ENCODE measurements at regions not wholly inside any gene's neighbourhood (a gene's known extent, or its start where the extent isn't known, plus 50 kb on each side); places are given as distances from the start of the nearest gene placed in this dataset.
"Not testable (repeated sequence)": the region's sequence is repeated elsewhere in the genome, so short reads cannot be mapped to it uniquely, and the experiment has no call there.

- peak; percentile 11 for DNase-seq
- Histone ChIP-seq H4K8ac (ENCODE audit: low read depth, low read length) (no peak overlapping the region), H3K27me3 (ENCODE audit: insufficient read depth, low read length, poor library complexity) (no peaks in the 10 kb centered on the region), H3K79me1 (ENCODE audit: low read length) (no peaks in the 10 kb centered on the region), H3K4me1 (ENCODE audit: control insufficient read depth, low read depth, low read length) (no peaks in the 10 kb centered on the region), H2BK120ac (ENCODE audit: low read depth, low read length) (no peak overlapping the region), H2AK5ac (ENCODE audit: low read length) (no peak overlapping the region), H2BK5ac (ENCODE audit: low read length) (no peak overlapping the region), H3K79me2 (ENCODE audit: control insufficient read depth, insufficient read depth, low read length) (no peaks in the 10 kb centered on the region), H3K4me3 (ENCODE audit: low read length) (no peak overlapping the region), H3K18ac (ENCODE audit: low read length) (no peak overlapping the region), H3K56ac (ENCODE audit: low read length) (no peak overlapping the region), H3K36me3 (ENCODE audit: control insufficient read depth, insufficient read depth, low read length) (no peaks in the 10 kb centered on the region), H4K5ac (ENCODE audit: low read length) (no peak overlapping the region), H3K23ac (ENCODE audit: low read length) (no peak overlapping the region), H3K4me2 (ENCODE audit: low read length) (no peak overlapping the region), H3K9ac (ENCODE audit: low read length) (no peak overlapping the region), H3K27ac (ENCODE audit: low read depth, low read length) (no peak overlapping the region), H3K4ac (ENCODE audit: low read depth, low read length) (no peak overlapping the region), H2BK15ac (replicated peaks; ENCODE audit: low read depth) (no peak overlapping the region)
- no CpG with 5 or more reads among the region's 2 CpGs for WGBS (ENCODE audit: extremely low coverage, insufficient coverage, low lambda C conversion rate)
These were observed 1018.4 kb downstream of the TAF11L14 start for GRCh38 chr5:18652404-18653215.

- no peaks in the 10 kb centered on the region for H3K79me2 ChIP-seq (ENCODE audit: control insufficient read depth, insufficient read depth, low read length)
- H3K4me1 ChIP-seq (ENCODE audit: control insufficient read depth, low read depth, low read length) = no peaks in the 10 kb centered on the region
- no peak overlapping the region for H3K4me3 ChIP-seq (ENCODE audit: low read length)
- no peaks in the 10 kb centered on the region for H3K36me3 ChIP-seq (ENCODE audit: control insufficient read depth, insufficient read depth, low read length)
- H3K4ac ChIP-seq (ENCODE audit: low read depth, low read length) = no peak overlapping the region
- no peak overlapping the region for H2AK5ac ChIP-seq (ENCODE audit: low read length)
- H3K27me3 ChIP-seq (ENCODE audit: insufficient read depth, low read length, poor library complexity) = no peaks in the 10 kb centered on the region
- H2BK5ac ChIP-seq (ENCODE audit: low read length) = no peak overlapping the region
- H2BK15ac ChIP-seq (replicated peaks; ENCODE audit: low read depth) = no peak overlapping the region
- no peak overlapping the region for H4K5ac ChIP-seq (ENCODE audit: low read length)
- no CpG with 5 or more reads among the region's 1 CpG for WGBS (ENCODE audit: extremely low coverage, insufficient coverage, low lambda C conversion rate)
- no peak overlapping the region for H2BK120ac ChIP-seq (ENCODE audit: low read depth, low read length)
- no peak overlapping the region for H3K4me2 ChIP-seq (ENCODE audit: low read length)
- H3K18ac ChIP-seq (ENCODE audit: low read length) = no peak overlapping the region
- H3K27ac ChIP-seq (ENCODE audit: low read depth, low read length) = no peak overlapping the region
- no peak overlapping the region for H4K8ac ChIP-seq (ENCODE audit: low read depth, low read length)
- no peak overlapping the region for H3K23ac ChIP-seq (ENCODE audit: low read length)
- no peak for DNase-seq
- no peak overlapping the region for H3K9ac ChIP-seq (ENCODE audit: low read length)
- no peaks in the 10 kb centered on the region for H3K79me1 ChIP-seq (ENCODE audit: low read length)
- H3K56ac ChIP-seq (ENCODE audit: low read length) = no peak overlapping the region
These were observed 1019.0 kb downstream of the TAF11L14 start for GRCh38 chr5:18653216-18653752.

- H2BK15ac ChIP-seq (replicated peaks; ENCODE audit: low read depth) = no peak overlapping the region
- no peak overlapping the region for H3K9ac ChIP-seq (ENCODE audit: low read length)
- H3K56ac ChIP-seq (ENCODE audit: low read length) = no peak overlapping the region
- H3K4me2 ChIP-seq (ENCODE audit: low read length) = no peak overlapping the region
- no peak overlapping the region for H3K4ac ChIP-seq (ENCODE audit: low read depth, low read length)
- no peaks in the 10 kb centered on the region for H3K79me2 ChIP-seq (ENCODE audit: control insufficient read depth, insufficient read depth, low read length)
- H4K8ac ChIP-seq (ENCODE audit: low read depth, low read length) = no peak overlapping the region
- H2BK120ac ChIP-seq (ENCODE audit: low read depth, low read length) = no peak overlapping the region
- no peaks in the 10 kb centered on the region for H3K36me3 ChIP-seq (ENCODE audit: control insufficient read depth, insufficient read depth, low read length)
- H3K27ac ChIP-seq (ENCODE audit: low read depth, low read length) = no peak overlapping the region
- no peak overlapping the region for H3K18ac ChIP-seq (ENCODE audit: low read length)
- no peak overlapping the region for H2BK5ac ChIP-seq (ENCODE audit: low read length)
- no peak overlapping the region for H4K5ac ChIP-seq (ENCODE audit: low read length)
- no peaks in the 10 kb centered on the region for H3K79me1 ChIP-seq (ENCODE audit: low read length)
- no peaks in the 10 kb centered on the region for H3K27me3 ChIP-seq (ENCODE audit: insufficient read depth, low read length, poor library complexity)
- DNase-seq = no peak
- H3K4me3 ChIP-seq (ENCODE audit: low read length) = no peak overlapping the region
- H3K4me1 ChIP-seq (ENCODE audit: control insufficient read depth, low read depth, low read length) = no peaks in the 10 kb centered on the region
- H2AK5ac ChIP-seq (ENCODE audit: low read length) = no peak overlapping the region
- no peak overlapping the region for H3K23ac ChIP-seq (ENCODE audit: low read length)
These were observed 1026.3 kb downstream of the TAF11L14 start for GRCh38 chr5:18660511-18660910.

GRCh38 chr5:18662231-18662630, 1028.0 kb downstream of the TAF11L14 start:
- no peak overlapping the region for H3K4ac ChIP-seq (ENCODE audit: low read depth, low read length)
- no peak overlapping the region for H3K27ac ChIP-seq (ENCODE audit: low read depth, low read length)
- H3K4me2 ChIP-seq (ENCODE audit: low read length) = no peak overlapping the region
- peaks cover 4% of the 10 kb centered on the region for H3K79me2 ChIP-seq (ENCODE audit: control insufficient read depth, insufficient read depth, low read length)
- H3K27me3 ChIP-seq (ENCODE audit: insufficient read depth, low read length, poor library complexity) = no peaks in the 10 kb centered on the region
- no peak overlapping the region for H2BK15ac ChIP-seq (replicated peaks; ENCODE audit: low read depth)
- H3K23ac ChIP-seq (ENCODE audit: low read length) = no peak overlapping the region
- H4K8ac ChIP-seq (ENCODE audit: low read depth, low read length) = no peak overlapping the region
- H3K4me3 ChIP-seq (ENCODE audit: low read length) = no peak overlapping the region
- no peak for DNase-seq
- no peak overlapping the region for H3K9ac ChIP-seq (ENCODE audit: low read length)
- H4K5ac ChIP-seq (ENCODE audit: low read length) = no peak overlapping the region
- H2BK5ac ChIP-seq (ENCODE audit: low read length) = no peak overlapping the region
- no peaks in the 10 kb centered on the region for H3K4me1 ChIP-seq (ENCODE audit: control insufficient read depth, low read depth, low read length)
- H3K18ac ChIP-seq (ENCODE audit: low read length) = no peak overlapping the region
- H2BK120ac ChIP-seq (ENCODE audit: low read depth, low read length) = no peak overlapping the region
- H3K79me1 ChIP-seq (ENCODE audit: low read length) = no peaks in the 10 kb centered on the region
- H2AK5ac ChIP-seq (ENCODE audit: low read length) = no peak overlapping the region
- WGBS (ENCODE audit: extremely low coverage, insufficient coverage, low lambda C conversion rate) = no CpG with 5 or more reads among the region's 2 CpGs
- H3K36me3 ChIP-seq (ENCODE audit: control insufficient read depth, insufficient read depth, low read length) = no peaks in the 10 kb centered on the region
- no peak overlapping the region for H3K56ac ChIP-seq (ENCODE audit: low read length)

DNA sequence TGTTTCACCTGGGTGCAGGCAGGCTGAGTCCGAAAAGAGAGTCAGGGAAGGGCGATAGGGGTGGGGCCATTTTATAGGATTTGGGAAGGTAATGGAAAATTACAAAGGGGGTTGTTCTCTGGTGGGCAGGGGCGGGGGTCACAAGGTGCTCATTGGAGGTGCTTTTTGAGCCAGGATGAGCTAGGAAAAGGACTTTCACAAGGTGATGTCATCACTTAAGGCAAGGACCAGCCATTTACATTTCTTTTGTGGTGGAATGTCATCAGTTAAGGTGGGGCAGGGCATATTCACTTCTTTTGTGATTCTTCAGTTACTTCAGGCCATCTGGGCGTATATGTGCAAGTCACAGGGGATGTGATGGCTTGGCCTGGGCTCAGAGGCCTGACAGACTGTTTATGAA, 1040.0 kb downstream of the TAF11L14 start:
- not testable (repeated sequence) for H3K56ac ChIP-seq (ENCODE audit: low read length); H4K8ac ChIP-seq (ENCODE audit: low read depth, low read length); H2BK5ac ChIP-seq (ENCODE audit: low read length); H3K79me2 ChIP-seq (ENCODE audit: control insufficient read depth, insufficient read depth, low read length); H3K23ac ChIP-seq (ENCODE audit: low read length); H3K4me2 ChIP-seq (ENCODE audit: low read length); H3K4me1 ChIP-seq (ENCODE audit: control insufficient read depth, low read depth, low read length); H3K27me3 ChIP-seq (ENCODE audit: insufficient read depth, low read length, poor library complexity); H2BK15ac ChIP-seq (replicated peaks; ENCODE audit: low read depth); H2BK120ac ChIP-seq (ENCODE audit: low read depth, low read length); H3K79me1 ChIP-seq (ENCODE audit: low read length); H3K4me3 ChIP-seq (ENCODE audit: low read length); H3K27ac ChIP-seq (ENCODE audit: low read depth, low read length); H3K36me3 ChIP-seq (ENCODE audit: control insufficient read depth, insufficient read depth, low read length); H3K4ac ChIP-seq (ENCODE audit: low read depth, low read length); H3K18ac ChIP-seq (ENCODE audit: low read length); H4K5ac ChIP-seq (ENCODE audit: low read length); H3K9ac ChIP-seq (ENCODE audit: low read length); H2AK5ac ChIP-seq (ENCODE audit: low read length)
- peak; percentile 77 for DNase-seq
- WGBS (ENCODE audit: extremely low coverage, insufficient coverage, low lambda C conversion rate) = no CpG with 5 or more reads among the region's 4 CpGs

DNA sequence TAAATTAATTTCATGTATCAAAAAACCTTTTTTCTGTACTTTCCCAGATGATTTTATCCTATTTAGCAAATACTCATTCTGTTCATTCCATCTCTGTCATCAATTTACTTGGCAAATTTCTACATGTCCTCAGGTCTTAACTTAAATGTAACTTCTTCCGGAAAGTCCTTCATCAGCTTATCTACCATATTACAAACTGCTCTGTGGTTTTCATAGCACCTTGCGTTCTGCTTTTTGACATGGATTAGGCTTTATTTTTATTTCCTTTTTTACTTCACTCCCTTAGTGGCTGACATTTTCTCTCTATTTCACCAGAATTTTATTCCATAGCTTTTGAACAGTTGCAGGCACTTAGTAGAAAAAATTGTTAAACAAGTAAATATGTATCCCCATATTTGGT, 1040.8 kb downstream of the TAF11L14 start:
- H2AK5ac ChIP-seq (ENCODE audit: low read length) = no peak overlapping the region
- whole genome bisulfite sequencing (ENCODE audit: extremely low coverage, insufficient coverage, low lambda C conversion rate) = no CpG with 5 or more reads among the region's 2 CpGs
- H3K23ac ChIP-seq (ENCODE audit: low read length) = no peak overlapping the region
- H3K4me3 ChIP-seq (ENCODE audit: low read length) = no peak overlapping the region
- no peak for DNase-seq
- no peaks in the 10 kb centered on the region for H3K36me3 ChIP-seq (ENCODE audit: control insufficient read depth, insufficient read depth, low read length)
- no peaks in the 10 kb centered on the region for H3K4me1 ChIP-seq (ENCODE audit: control insufficient read depth, low read depth, low read length)
- no peak overlapping the region for H2BK5ac ChIP-seq (ENCODE audit: low read length)
- H3K56ac ChIP-seq (ENCODE audit: low read length) = no peak overlapping the region
- no peak overlapping the region for H4K5ac ChIP-seq (ENCODE audit: low read length)
- no peak overlapping the region for H3K9ac ChIP-seq (ENCODE audit: low read length)
- no peaks in the 10 kb centered on the region for H3K27me3 ChIP-seq (ENCODE audit: insufficient read depth, low read length, poor library complexity)
- H2BK120ac ChIP-seq (ENCODE audit: low read depth, low read length) = no peak overlapping the region
- H3K79me2 ChIP-seq (ENCODE audit: control insufficient read depth, insufficient read depth, low read length) = peaks cover 2% of the 10 kb centered on the region
- H4K8ac ChIP-seq (ENCODE audit: low read depth, low read length) = no peak overlapping the region
- H3K27ac ChIP-seq (ENCODE audit: low read depth, low read length) = no peak overlapping the region
- H3K4ac ChIP-seq (ENCODE audit: low read depth, low read length) = no peak overlapping the region
- H3K79me1 ChIP-seq (ENCODE audit: low read length) = no peaks in the 10 kb centered on the region
- H3K4me2 ChIP-seq (ENCODE audit: low read length) = no peak overlapping the region
- no peak overlapping the region for H3K18ac ChIP-seq (ENCODE audit: low read length)
- H2BK15ac ChIP-seq (replicated peaks; ENCODE audit: low read depth) = no peak overlapping the region
